UCSD-AML1 (cell line): ENCODE measurements at regions not wholly inside any gene's neighbourhood (a gene's known extent, or its start where the extent isn't known, plus 50 kb on each side); places are given as distances from the start of the nearest gene placed in this dataset.
"Not testable (repeated sequence)": the region's sequence is repeated elsewhere in the genome, so short reads cannot be mapped to it uniquely, and the experiment has no call there.

ENCODE experiments used
- DNase-seq: peaks from one replicate; lab custom pipeline; 2025; ENCODE audit not compliant: unreplicated experiment; lab: John Stamatoyannopoulos, UW

DNA sequence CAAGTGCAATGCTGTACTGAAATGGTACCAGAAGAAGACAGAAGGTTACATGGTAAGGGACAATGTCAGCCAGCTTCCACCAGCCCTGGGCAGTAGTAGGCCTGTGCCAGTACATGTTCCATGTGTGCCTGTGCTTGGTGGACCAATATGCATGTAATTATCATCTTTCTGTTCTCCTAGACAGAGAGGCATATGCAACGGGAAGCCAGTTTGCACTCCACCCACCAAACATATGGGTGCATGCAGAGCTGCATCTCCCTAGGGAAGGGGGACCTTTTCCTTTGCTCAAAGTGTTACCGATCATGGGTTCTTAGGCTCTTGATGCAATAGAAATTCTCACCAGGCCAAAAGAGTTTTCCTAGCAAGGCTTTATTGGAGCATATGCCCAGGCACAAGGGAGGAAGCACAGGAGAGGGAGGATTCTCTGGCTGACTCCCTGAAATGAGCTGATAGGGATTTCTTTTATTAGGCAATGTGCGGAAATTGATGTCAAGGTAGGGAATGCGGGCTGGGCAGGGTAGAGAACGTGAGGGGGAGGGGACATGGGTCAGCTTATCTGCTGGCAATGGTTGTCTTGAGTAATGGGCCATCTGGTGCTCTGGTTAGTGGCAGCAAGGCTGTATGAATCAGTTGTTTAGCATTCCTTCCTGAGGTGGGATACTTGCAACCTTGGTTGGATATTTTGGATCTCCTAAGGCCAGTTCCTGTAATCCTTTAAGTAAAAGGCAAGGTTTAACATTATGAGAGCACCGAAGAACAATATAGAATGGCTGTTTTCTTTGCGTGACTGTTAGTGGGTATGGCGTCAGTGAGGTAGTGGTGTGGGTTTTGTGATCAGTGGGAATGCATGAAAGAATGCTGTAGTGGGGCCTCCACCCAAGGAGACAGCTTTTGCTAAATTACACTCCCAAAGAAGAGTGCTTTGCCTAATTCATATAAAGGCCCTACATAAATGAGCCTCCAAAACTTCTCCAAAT is 102.5 kb downstream of the CDRT15L2 start:
- DNase-seq = not testable (repeated sequence)

DNA sequence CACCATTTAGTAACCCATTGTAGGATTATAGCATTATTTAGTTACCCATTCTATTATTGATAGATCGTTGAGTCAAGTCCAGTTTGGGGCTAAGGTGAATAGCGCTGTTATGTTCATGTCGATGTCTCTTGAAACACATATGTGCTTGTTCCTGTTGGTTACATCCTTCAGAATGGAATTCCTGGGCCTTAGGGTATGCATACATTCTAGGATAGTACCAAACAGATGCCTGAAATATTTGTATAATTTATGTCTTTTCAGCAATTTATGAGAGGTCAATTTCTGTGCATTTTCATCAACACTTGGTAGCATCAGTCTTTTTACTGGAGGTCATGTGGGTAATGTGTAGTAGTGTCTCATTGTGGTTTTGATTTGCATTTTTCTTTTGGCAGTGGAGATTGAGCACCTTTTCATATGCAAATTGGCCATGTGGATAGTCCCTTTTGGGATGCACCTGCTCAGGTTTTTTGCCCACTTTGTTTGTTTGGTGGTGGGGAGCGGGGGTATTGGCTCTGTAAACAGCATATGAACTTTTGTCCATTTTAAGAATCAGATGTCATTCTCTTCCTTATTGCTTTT is 104.2 kb downstream of the CDRT15L2 start:
- not testable (repeated sequence) for DNase-seq

DNA sequence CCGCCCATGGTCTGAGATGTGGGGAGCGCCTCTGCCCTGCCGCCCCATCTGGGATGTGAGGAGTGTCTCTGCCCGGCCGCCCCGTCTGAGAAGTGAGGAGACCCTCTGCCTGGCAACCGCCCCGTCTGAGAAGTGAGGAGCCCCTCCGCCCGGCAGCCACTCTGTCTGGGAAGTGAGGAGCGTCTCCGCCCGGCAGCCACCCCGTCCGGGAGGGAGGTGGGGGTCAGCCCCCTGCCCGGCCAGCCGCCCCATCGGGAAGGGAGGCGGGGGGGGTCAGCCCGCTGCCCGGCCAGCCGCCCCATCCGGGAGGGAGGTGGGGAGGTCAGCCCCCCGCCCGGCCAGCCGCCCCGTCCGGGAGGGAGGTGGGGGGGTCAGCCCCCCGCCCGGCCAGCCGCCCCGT is 105.5 kb downstream of the CDRT15L2 start:
- not testable (repeated sequence) for DNase-seq

DNA sequence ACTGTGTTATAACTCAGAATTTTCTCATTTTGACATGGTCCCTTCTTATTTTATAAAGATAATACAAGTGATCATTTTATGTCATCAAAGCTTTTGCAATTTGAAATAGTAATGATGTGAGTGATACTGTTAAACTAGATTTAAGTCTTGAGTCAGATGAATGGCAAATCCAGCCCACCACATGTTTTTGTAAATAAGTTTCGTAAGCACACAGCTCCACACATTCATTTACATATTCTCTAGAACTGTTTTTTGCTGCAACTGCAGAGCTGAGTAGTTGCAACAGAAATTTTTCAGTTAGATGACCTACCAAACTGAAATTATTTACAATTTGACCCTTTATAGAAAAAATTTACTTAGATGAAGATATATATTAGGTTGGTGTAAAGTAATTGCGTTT is 108.1 kb downstream of the CDRT15L2 start:
- DNase-seq = not testable (repeated sequence)

DNA sequence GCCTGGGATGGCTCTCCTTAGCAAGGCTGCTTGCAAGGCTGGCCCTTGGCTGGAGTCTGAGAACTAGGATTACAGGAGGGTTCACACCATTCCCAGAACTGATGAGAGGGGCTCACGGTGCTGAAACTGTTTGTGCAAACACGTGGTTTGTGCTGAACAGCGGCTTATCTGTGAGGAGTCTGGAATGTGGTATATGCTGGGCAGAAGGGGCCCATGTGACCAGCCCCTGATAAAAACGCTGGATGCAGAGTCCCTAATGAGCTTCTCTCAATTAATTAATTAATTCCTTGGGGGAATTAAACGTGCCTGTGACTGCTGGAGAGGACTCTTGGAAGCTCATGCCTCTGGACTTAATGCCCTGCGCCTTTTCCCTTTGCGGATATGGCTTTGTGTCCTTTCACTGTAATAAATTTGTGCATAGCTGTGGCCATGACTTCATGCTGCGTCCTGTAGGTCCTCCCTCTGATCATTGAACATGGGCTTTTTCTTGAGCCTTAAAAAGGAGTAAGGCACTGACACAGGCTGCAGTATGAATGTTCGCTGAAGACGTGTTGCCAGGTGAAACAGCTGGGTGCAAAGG is 109.7 kb downstream of the CDRT15L2 start:
- DNase-seq = not testable (repeated sequence)

DNA sequence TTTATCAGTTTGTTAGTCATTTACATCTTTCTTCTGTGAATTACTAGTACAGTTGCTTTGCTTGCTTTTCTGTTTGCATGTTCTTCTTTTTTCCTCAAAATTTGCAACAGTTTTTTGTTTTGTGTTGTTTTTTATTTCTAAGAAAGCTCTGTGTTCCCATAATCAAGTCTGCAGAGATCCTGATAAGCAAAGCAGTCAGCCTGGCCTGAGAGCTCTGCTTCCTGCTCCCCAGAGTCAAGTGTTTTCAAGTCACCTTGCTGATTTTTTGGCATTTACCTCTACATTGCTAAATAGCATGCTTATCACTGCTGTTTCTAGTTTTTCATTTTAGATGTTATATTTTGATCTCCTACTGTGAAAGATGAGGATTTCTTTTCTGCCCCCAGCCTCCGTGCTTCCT is 113.2 kb downstream of the CDRT15L2 start:
- DNase-seq = not testable (repeated sequence)

DNA sequence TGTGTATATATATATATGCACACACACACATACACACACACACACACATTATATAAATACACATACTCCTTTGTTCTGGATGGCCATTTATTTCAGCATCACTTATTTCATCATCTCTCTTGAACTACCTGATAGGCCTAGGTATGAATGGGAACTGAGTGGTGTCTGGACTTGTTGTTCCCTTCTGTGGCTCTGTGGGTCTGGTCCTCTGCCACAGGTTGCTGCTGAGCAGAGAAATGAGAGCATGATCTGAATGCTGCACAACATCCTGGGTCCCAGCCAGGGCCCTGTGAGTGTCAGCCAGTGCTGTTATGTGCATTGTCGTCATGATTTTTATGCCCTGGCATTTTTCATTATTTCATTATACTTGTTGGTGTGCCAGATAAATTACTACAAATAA is 116.3 kb downstream of the CDRT15L2 start:
- not testable (repeated sequence) for DNase-seq

DNA sequence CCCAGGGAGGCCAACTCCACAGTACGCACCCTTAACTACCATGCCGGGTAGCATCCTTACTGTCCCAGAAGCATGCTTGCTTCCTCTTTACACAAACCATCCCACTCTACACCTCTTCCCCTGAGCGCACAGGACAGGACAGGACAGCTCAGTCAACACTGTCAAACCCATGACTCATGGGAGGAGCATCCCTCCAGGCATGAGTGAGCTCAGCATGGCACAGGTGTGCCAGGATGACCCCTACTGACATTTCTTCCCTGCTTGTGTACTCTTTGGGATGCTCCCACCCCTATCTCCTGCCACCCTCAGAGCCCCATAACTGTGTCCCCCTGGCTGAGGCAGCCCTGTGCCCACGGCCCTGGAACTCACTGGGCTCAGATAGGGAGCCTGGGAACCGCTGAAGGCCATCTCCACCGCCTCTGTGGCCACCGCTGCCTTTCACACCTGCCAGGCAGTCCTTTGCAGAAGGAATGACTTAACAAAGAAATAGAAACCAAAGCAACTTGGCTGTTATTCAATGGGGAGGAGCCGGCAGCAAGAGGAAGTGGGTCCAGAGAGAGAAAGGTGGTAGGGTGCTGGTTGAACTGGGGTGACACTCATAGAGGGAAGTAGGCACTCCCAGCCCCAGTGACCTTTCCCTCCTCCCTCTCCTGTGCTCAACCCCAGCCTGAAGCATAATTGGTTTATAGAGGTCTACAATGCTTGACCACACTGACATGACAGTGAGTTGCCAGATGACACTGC is 119.1 kb downstream of the CDRT15L2 start:
- DNase-seq = peak; percentile 17

DNA sequence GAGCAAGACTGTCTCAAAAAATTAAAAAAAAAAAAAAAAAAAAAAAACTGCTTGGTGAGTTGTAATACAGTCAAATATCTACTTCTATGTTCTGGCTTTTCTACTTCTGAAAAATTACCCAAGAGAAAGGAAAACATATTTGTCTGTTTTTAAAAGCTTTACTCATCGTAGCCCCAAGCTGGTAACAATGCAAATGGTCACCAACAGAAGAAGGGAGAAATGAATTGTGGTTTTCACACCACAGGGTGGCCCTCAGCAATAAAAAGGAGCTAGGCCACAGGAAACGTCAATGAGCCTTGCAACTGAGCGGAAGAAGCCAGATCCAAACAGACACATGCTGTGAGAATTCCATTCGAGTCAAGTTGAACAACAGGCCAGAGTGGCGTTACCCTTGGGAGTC is 121.0 kb downstream of the CDRT15L2 start:
- not testable (repeated sequence) for DNase-seq

DNA sequence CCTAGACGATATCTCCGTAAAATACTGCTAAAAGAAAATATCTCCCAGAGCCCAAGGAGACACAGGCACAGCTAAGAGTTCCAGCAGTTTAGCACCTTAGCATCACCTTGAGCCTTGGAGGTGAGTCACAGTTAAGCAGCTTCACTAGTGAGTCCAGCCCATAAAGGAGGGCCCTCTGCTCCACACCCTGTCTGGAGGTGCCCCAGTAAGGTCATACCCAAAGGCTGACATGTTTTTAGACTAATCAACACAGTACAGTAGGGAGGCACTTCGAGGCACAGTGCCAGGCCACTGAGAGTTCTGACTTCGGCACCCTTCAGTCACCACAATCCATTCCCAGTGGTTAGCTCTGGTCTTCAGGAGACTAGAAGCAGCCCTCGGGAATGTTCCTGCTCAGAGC is 121.8 kb downstream of the CDRT15L2 start:
- not testable (repeated sequence) for DNase-seq

DNA sequence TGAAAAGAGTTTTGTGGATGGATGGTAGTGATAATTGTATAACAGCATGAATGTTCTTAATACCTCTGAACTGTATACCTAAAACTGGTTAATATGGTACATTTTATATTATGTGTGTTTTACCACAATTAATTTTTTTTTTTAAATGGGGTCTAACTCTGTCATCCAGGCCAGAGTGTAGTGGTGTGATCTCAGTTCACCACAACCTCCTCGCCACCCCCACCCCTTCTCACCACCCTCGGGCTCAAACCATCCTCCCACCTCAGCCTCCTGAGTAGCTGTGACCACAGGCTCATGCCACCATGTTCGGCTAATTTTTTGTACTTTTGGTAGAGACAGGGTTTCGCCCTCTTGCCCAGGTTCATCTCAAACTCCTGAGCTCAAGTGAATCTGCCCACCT is 123.2 kb downstream of the CDRT15L2 start:
- DNase-seq = no peak

DNA sequence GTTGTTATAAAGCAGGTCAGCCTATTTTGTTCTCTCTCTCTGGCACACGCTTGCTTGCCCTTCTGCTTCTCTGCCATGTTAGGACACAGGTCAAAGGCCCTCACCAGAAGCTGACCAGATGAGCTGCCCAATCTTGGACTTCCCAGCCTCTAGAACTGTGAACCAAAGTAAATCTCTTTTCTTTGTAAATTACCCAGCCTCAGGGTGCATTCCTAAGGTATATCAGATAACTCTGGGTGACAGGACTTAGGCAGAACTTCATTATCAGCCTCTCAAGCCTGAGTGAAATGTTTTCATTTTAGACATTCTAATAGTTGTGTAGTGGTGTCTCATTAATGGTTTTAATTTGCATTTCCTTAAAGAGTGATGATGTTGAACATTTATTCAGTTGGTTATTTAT is 124.3 kb downstream of the CDRT15L2 start:
- no peak for DNase-seq

DNA sequence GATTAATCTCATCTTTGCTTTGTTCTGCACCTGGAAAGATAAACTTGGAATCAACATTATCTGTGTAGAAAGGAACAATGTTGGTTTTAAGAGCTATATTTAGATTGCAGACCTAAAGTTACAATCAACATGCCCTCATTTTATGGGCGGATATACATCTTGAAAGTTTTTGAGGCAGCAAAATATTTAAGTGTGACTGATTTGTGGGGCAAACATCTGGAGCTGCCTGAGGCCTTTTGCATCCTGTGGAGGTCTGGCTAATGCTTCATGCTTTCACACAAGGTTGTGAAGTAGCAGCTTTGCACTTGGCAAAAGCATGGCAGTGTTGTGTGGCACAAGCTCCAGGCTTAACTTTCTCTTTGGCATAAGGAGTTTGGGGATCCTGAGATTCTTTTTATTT is 125.7 kb downstream of the CDRT15L2 start:
- not testable (repeated sequence) for DNase-seq

DNA sequence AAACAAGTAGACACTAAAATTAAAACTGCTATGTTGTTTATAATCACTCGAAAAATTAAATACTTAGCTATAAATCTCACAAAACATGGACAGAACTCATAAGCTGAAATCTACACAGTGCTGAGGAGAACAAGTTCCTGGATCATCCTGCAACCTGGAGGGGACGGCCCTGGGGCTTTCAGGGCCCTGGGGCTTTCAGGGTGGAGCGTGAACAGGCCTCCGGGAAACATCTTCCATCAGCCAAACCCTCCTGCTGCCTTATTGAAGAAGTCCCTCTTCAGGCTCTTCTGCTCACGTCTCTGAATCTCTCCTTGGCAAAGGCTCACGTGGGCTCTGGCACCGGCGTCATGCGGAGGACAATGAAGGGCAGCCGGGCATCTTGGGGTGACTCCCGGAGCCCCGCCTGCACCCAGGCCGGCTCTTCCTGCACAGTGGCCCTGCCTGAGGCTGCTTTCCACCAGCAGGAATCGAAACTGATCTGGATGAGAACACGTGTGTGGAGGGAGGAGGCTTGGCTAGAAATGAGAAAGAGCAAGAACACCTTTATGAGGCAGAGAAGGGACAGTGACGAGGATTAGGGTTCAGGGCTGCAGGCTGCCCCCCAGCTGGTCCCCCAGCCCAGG is 127.3 kb downstream of the CDRT15L2 start:
- no peak for DNase-seq

DNA sequence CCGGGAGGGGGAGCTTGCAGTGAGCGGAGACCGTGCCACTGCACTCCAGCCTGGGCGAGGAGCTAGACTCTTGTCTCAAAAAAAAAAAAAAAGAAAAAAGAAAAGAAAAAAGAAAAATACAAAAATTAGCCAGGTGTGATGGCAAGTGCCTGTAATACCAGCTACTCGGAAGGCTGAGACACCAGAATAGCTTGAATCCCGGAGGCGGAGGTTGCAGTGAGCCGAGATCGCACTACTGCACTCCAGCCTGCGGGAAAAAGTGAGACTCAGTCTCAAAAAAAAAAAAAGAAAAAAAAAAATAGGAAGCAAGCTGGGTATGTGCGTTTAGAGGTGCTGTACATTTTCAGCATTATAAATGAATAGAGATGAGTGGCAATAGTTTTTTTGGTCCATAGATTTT is 129.3 kb downstream of the CDRT15L2 start:
- DNase-seq = not testable (repeated sequence)

DNA sequence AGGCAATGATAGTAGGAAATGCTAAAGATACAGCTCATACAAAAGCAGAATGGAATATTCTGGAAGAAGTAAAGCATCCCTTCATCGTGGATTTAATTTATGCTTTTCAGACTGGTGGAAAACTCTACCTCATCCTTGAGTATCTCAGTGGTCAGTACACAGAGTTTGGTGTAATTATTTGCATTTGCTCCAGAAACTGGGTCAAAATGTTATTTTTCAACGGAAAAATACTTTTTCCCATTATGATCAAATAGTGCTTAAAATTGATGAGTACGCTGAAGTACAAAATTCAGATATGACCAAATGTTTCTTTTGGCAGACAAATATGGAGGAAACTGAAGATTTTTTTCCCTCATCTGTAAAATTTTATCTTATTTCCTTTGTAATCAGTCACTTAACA is 137.0 kb downstream of the CDRT15L2 start:
- not testable (repeated sequence) for DNase-seq

DNA sequence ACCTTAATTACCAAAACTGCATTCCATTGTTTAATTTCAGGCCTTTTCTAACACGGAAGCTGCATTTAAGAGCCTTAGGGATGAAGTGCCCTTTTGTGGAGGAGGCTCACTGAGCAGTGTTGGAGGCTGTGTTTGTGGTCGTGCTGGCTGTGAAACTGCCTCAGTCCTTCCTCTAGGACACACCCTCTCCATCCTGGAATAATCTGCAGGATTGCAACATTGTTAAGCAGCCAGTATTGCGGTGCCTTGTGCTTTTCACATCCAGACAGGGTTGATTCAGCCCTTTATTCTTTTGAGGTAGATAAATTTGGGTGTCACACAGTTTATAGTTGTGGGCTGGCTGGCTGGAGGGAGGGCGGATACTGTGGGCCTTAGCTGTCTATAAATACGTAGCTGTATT is 141.6 kb downstream of the CDRT15L2 start:
- DNase-seq = no peak

DNA sequence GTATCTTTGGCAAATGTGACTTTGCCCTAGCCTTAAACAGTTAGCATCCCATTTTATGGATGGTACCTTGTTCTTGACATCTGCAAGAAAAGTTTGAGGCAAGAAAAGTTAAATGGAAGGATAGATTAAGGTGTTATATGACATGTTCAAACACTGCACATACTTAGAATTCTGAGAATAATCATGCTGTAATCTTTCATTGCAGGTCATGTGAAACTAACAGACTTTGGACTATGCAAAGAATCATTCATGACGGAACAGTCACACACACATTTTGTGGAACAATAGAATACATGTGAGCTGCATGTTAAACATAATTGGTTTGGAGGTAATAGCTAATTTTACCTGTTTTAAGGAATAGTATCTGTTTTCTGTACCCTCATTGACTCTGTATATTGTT is 144.9 kb downstream of the CDRT15L2 start:
- DNase-seq = not testable (repeated sequence)

DNA sequence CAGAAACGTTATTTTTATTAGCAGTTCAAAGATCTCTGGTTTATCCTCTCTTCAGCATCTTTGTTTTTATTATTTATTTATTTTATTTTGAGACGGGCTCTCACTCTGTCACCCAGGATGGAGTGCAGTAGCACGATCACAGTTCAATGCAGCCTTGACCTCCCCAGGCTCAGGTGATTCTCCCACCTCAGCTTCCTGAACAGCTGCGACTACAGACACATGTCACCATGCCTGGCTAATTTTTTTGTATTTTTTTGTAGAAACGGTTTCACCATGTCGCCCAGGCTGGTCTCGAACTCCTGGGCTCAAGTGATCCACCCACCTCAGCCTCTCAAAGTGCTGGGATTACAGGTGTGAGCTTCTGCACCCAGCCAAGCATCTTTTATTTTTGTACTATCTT is 147.7 kb downstream of the CDRT15L2 start:
- DNase-seq = not testable (repeated sequence)

DNA sequence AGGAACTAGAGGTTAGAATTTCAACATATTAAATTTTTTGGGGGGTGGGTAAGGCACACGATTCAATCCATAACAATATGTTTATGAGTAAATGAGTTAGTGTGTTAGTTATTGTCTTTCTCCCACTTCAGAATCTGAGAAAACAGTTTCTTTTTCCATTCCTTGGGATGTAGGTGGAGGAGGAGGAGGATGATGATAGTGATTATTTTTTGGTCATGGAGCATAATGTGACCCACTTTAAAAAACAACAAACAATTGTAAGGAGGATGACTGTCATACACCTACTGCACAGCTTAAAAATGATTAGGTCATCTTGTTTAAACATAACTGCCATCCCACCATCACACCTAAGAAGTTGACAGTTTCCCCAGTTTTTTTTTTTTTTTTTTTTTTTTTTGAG is 148.7 kb downstream of the CDRT15L2 start:
- no peak for DNase-seq

DNA sequence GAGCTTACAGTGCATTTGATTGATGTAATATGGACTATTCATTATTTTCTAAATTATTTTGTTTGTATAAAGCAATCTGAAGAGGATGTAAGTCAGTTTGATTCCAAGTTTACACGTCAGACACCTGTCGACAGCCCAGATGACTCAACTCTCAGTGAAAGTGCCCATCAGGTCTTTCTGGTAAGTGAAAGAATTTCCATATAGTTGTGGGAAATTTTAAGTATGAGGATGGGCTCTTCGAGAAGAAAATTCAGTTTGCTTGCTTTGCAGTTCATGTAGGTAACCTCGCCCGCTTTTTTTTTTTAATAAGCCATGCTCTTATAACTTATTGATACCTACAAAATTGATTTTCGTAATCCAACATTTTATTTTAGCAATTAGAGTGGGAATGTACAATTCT is 151.6 kb downstream of the CDRT15L2 start:
- not testable (repeated sequence) for DNase-seq
